ENCODE measurements at regions not wholly inside any gene's neighbourhood (a gene's known extent, or its start where the extent isn't known, plus 50 kb on each side); places are given as distances from the start of the nearest gene placed in this dataset.

DNA sequence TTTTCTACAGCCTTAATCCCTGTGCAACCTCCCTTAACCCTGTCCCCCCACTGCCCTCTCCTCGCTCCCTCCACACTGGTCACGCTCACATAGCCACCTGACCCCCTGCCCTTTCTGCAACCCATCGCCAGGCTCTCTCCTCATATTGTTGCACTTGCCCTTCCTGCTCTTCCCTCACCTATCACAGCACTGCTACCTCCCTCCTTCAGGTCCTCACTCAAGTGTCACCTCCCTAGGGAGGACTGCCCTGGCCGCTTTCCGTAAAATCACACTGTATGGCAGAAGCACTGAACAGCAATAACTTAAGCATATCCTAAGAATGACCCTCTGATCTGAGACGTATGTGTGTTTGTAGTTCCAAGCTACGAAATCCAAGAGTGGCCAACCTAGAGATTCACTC is 406.0 kb downstream of the SIPA1L2 start:
- TF ChIP-seq, protein P1, sequence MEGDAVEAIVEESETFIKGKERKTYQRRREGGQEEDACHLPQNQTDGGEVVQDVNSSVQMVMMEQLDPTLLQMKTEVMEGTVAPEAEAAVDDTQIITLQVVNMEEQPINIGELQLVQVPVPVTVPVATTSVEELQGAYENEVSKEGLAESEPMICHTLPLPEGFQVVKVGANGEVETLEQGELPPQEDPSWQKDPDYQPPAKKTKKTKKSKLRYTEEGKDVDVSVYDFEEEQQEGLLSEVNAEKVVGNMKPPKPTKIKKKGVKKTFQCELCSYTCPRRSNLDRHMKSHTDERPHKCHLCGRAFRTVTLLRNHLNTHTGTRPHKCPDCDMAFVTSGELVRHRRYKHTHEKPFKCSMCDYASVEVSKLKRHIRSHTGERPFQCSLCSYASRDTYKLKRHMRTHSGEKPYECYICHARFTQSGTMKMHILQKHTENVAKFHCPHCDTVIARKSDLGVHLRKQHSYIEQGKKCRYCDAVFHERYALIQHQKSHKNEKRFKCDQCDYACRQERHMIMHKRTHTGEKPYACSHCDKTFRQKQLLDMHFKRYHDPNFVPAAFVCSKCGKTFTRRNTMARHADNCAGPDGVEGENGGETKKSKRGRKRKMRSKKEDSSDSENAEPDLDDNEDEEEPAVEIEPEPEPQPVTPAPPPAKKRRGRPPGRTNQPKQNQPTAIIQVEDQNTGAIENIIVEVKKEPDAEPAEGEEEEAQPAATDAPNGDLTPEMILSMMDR (IDR thresholded peaks at IDR 0.05): no peak
- no peak for TF ChIP-seq EP300 (IDR thresholded peaks at IDR 0.05)
